AG09309 (cell line): ENCODE measurements at regions not wholly inside any gene's neighbourhood (a gene's known extent, or its start where the extent isn't known, plus 50 kb on each side); places are given as distances from the start of the nearest gene placed in this dataset.

Experiments
- DNase-seq: peaks from one replicate; pipeline ENCODE4 v3.0.0-alpha.2; 2010; ENCODE audit warnings: low read depth
- H3K4me3 ChIP-seq: 2 replicates; pipeline ENCODE4 v1.5.1; 2011; ENCODE audit warnings: mild to moderate bottlenecking, low read depth, low read length, moderate library complexity; ENCODE audit not compliant: control insufficient read depth
- TF ChIP-seq, protein P1 (sequence below): IDR thresholded peaks from 2 replicates; pipeline ENCODE4 v1.5.1; 2011; ENCODE audit warnings: mild to moderate bottlenecking, low read depth, low read length, inconsistent platforms; ENCODE audit not compliant: insufficient read depth, control insufficient read depth; ENCODE audit errors: missing control alignments

DNA sequence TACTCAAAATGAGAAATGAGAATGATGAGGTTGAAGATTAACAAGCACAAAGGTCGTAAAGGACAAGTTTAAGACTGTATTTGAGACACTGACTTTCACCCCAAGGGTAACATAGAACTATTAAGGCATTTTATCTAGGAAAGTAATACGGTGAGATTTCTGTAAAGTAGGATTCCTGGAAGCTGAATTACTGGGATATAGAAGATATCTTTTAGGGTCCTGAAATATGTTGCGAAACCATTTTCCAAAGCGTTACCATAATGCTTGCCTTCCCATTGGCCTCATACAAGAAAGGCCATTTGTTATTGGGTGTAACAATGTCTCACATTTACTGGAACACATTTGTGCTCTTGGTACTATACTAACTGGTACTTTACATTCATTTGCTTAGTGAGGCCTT lies 1185.9 kb upstream of the TENM4 start:
- no peak for DNase-seq

DNA sequence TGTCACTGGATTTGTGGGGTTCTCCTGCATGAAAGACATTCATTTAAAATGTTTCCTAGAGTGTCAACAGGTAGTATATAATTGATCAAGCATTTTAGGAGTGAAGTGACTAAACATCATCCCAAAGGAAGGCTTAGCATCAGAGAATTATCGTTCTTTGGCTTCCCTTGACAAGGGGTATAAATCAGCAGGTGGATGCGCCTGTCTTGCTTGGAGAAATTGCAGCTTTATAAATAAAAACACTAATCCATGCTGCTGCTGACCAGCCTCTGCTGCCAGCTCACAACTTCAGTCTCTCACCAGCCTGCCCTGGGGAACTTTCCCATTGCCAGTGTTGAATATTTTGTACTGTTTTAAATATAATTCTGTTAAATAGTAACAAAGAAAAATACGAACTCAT lies 1184.7 kb upstream of the TENM4 start:
- DNase-seq: no peak
- no peak overlapping the region for H3K4me3 ChIP-seq
- TF ChIP-seq, protein P1, sequence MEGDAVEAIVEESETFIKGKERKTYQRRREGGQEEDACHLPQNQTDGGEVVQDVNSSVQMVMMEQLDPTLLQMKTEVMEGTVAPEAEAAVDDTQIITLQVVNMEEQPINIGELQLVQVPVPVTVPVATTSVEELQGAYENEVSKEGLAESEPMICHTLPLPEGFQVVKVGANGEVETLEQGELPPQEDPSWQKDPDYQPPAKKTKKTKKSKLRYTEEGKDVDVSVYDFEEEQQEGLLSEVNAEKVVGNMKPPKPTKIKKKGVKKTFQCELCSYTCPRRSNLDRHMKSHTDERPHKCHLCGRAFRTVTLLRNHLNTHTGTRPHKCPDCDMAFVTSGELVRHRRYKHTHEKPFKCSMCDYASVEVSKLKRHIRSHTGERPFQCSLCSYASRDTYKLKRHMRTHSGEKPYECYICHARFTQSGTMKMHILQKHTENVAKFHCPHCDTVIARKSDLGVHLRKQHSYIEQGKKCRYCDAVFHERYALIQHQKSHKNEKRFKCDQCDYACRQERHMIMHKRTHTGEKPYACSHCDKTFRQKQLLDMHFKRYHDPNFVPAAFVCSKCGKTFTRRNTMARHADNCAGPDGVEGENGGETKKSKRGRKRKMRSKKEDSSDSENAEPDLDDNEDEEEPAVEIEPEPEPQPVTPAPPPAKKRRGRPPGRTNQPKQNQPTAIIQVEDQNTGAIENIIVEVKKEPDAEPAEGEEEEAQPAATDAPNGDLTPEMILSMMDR: no peak

More for the DNA sequence above, 1185.9 kb upstream of the TENM4 start:
- H3K4me3 ChIP-seq: no peak overlapping the region
- TF ChIP-seq, protein P1: no peak

DNA sequence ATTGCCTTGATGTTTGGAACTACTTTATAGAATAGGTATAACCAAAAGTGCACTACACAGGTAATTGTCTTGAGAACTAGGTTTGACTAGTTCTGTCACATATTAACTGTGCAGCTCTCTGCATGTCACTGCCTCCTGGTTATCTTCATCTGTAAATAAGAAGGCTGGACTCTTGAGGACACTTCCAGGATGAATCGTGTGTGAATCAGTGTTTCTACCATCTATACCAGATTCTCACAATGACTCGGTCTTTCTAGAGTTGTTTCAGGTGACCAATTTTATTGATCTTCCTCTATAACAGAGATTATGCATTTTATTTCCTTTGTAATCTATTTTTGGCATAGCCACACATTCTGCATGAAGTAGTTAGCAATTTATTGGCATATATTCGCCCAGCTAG lies 1181.0 kb upstream of the TENM4 start:
- TF ChIP-seq, protein P1: no peak
- DNase-seq: no peak

DNA sequence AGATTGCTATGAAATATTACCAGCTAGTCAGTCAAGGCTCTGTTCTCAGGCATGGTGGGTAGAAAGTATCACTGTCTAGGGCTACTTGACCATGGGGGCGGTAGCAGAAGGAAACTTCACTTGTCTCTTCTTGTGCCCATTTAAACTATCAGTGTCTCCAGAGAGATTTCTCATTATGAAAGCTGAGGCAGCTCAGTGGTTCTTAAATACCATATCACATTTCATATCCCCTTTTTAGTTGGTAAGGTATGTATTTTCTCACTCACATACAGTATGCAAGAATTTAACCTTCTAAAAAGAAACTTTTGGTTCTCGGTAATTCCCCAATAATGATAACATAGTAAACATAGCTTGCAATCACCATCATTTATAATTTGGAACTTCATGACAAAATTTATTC lies 1180.0 kb upstream of the TENM4 start:
- H3K4me3 ChIP-seq: no peak overlapping the region
- TF ChIP-seq, protein P1: no peak
- DNase-seq: no peak

More for the DNA sequence above, 1181.0 kb upstream of the TENM4 start:
- no peak overlapping the region for H3K4me3 ChIP-seq

DNA sequence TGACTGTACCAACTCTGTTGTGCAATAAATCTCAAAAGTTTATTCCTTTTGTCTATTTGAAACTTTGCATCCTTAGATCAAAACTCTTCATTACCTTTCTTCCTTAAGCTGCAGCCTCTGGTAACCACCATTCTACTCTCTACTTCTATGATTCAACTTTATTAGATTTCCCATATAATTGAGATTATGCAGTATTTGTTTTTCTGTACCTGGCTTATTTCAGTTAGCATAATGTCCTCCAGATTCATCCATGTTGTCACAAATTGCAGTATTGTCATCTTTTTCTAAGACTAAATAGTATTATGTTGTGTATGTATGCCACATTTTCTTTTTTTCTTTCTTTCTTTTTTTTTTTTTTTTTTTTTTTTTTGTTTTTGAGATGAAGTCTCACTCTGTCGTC lies 1176.3 kb upstream of the TENM4 start:
- TF ChIP-seq, protein P1: no peak
- no peak overlapping the region for H3K4me3 ChIP-seq
- DNase-seq: no peak

DNA sequence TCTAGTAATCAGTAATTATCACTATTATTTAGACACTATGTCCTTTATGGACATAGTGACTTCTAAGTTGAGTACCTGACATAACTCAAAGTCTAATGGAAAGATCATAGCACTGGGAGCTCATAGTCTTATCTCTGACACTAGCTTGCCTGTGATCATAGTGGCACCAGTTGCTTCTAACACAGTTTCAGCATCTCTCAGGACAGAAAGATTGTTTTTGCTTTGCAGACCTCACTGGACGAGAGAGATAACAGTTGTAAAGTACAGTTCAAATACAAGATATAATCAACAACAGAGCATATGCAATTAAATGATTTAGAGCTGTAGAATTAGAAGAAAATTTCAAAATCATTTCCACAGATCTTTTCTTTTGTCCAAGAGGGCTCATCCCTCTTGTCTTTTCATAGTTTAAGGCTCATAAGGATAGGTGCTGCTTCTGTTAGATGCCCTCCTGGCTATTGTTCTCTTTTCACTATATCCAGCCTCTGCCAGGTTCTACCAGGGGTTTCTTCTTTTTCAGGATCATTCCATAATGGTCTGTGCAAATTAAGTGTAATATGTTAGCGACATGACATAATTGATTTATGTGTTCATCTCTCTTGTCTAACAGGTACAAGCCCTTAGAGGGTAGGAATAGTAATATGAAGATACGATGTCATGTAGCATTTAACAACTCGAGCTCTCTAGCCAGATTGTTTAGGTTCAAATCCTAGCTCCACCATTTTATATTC lies 1175.4 kb upstream of the TENM4 start:
- H3K4me3 ChIP-seq: no peak overlapping the region
- TF ChIP-seq, protein P1: no peak
- DNase-seq: no peak
